Neutrophil (primary cell): ENCODE measurements at regions not wholly inside any gene's neighbourhood (a gene's known extent, or its start where the extent isn't known, plus 50 kb on each side); places are given as distances from the start of the nearest gene placed in this dataset.

Source experiments
- H3K27ac ChIP-seq: fragments of 200-600 bp; sonication (generic); 2 replicates; pipeline ENCODE4 v1.5.1; 2016; ENCODE audit warnings: mild to moderate bottlenecking, moderate library complexity
- H3K27me3 ChIP-seq: fragments of 200-600 bp; sonication (generic); 2 replicates; pipeline ENCODE4 v1.6.0; 2016; ENCODE audit warnings: mild to moderate bottlenecking
- H3K36me3 ChIP-seq: fragments of 200-600 bp; sonication (generic); 2 replicates; pipeline ENCODE4 v1.5.1; 2017
- H3K4me1 ChIP-seq, 2 experiments: fragments of 200-600 bp in 1 of 2; sonication (generic) in 1 of 2; 1 replicate in 1 of 2; 2 replicates in 1 of 2; pipeline versions ENCODE4 v1.5.1 to v1.6.1; 2013 to 2016; ENCODE audit warnings: low read depth in 1 of 2, low read length in 1 of 2, mild to moderate bottlenecking in 1 of 2, moderate library complexity in 1 of 2; ENCODE audit not compliant: control insufficient read depth in 1 of 2, insufficient read depth in 1 of 2
- H3K4me3 ChIP-seq, 2 experiments: fragments of 200-600 bp in 1 of 2; sonication (generic) in 1 of 2; 1 replicate in 1 of 2; 2 replicates in 1 of 2; pipeline ENCODE4 v1.5.1; 2013 to 2016; ENCODE audit warnings: low read depth in 1 of 2, low read length in 1 of 2, mild to moderate bottlenecking in 1 of 2, moderate library complexity in 1 of 2
- H3K9me3 ChIP-seq: fragments of 200-600 bp; sonication (generic); 2 replicates; pipeline ENCODE4 v1.5.1; 2016
- TF ChIP-seq, protein P1 (sequence below): fragments of 200-600 bp; sonication (generic); IDR thresholded peaks from 2 replicates; pipeline ENCODE4 v1.5.1; 2016; ENCODE audit warnings: antibody characterized with exemption

DNA sequence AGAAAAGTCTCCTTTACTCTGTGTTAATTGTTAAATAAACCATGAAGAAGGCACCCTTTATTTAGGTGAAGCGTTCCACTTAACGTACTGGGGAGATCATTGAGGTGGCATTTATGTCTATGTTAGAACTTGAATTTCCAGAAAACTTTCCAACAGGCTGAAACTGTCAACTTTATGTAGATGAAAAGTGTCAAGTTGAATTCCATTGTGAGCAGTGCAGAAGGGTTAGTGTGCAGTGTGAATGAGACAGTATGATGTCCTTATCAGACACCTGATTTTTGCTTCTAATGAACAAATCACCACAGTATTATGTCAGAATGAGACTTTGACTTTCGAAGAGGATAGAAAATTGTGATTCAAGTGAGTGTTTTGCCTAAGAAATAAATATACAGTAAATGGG lies 761.6 kb upstream of the SEMA6A start:
- Histone ChIP-seq H3K9me3 (no peaks in the 10 kb centered on the region), H3K27ac (no peak overlapping the region), H3K4me1 (no peaks in the 10 kb centered on the region), H3K36me3 (no peaks in the 10 kb centered on the region), H3K4me3 (no peak overlapping the region), H3K27me3 (no peaks in the 10 kb centered on the region)
- TF ChIP-seq, protein P1, sequence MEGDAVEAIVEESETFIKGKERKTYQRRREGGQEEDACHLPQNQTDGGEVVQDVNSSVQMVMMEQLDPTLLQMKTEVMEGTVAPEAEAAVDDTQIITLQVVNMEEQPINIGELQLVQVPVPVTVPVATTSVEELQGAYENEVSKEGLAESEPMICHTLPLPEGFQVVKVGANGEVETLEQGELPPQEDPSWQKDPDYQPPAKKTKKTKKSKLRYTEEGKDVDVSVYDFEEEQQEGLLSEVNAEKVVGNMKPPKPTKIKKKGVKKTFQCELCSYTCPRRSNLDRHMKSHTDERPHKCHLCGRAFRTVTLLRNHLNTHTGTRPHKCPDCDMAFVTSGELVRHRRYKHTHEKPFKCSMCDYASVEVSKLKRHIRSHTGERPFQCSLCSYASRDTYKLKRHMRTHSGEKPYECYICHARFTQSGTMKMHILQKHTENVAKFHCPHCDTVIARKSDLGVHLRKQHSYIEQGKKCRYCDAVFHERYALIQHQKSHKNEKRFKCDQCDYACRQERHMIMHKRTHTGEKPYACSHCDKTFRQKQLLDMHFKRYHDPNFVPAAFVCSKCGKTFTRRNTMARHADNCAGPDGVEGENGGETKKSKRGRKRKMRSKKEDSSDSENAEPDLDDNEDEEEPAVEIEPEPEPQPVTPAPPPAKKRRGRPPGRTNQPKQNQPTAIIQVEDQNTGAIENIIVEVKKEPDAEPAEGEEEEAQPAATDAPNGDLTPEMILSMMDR, result no peak

DNA sequence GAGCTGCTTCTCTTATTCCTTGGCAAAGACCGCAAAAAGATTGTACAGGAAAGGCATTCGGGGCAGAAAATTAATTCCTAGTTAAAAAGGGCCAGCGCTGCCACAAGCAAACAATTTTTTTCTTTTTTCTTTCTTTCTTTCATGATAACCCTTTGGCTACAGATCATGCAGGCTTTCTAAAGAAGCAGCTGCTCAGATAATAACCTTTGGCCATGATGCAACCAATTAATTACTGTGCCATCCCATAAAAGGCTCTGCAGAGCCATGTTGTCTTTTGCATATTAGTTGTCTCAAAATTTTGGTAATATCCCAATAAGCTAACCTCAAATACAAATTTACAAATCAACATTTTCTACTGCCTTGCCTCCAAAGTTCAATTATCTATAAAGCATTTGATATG lies 758.4 kb upstream of the SEMA6A start:
- Histone ChIP-seq H3K9me3 (no peaks in the 10 kb centered on the region), H3K4me1 (no peaks in the 10 kb centered on the region), H3K27me3 (no peaks in the 10 kb centered on the region), H3K36me3 (no peaks in the 10 kb centered on the region), H3K4me3 (no peak overlapping the region), H3K27ac (no peak overlapping the region)
- TF ChIP-seq, protein P1, result no peak

DNA sequence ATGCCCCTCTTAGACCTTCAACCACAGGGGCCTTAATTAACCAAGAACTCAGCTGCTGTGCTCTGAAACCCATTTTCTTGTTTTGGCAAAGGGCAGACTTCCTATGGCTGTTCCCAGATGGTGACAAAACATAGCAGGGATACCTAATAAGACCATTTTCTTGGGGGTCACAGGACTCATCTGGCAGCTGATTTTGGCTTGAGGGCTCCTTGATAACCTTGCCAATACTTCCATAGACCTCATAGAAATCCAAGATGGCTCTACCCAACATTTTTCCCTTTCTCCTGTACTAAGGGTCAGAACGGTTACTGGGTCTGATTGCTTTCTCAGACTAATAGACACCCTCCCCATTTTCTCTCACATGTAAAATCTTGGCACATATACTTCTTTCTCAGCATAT lies 757.7 kb upstream of the SEMA6A start:
- Histone ChIP-seq H3K27ac (no peak overlapping the region), H3K4me3 (no peak overlapping the region), H3K36me3 (no peaks in the 10 kb centered on the region), H3K9me3 (no peaks in the 10 kb centered on the region), H3K27me3 (no peaks in the 10 kb centered on the region), H3K4me1 (no peaks in the 10 kb centered on the region)
- TF ChIP-seq, protein P1, result no peak

DNA sequence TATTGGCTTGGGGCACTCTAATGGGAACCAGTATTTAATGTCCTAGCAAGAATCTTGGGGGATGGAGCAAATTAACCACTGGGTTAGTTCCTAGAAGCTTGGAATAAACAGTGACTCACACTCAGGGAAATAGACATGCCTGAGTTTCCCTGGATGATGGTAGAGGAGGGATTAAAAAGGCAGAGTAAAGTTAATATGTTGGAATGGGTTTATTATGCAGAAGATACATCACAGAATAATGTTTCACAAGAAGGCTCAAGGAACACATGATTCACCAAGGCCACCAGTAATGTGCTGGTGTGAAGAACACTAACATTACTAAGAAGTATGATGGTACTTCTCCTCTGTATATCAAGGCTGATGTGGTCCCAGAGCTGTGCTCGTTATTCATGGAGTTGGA lies 752.9 kb upstream of the SEMA6A start:
- Histone ChIP-seq H3K4me3 (no peak overlapping the region), H3K9me3 (no peaks in the 10 kb centered on the region), H3K27me3 (no peaks in the 10 kb centered on the region), H3K36me3 (no peaks in the 10 kb centered on the region), H3K27ac (no peak overlapping the region), H3K4me1 (no peaks in the 10 kb centered on the region)
- TF ChIP-seq, protein P1, result no peak

DNA sequence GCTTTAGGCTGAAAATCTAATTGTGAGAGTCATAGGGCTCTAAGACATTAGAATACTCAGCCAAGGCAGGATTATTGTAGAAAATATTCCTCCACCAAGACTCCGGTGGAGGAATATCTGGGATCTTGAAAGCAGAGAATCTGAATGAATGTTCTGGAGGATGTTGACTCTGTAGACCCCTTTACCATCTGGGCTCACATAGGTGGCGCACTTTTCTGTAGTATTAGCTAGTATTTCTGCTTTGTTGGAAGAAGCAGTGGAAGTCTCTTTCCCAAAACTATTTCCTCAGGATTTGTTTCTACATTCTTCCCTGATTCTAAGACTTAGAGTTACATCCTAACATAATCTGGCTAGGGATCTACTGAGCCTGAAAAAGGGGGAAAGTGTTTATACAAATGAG lies 752.4 kb upstream of the SEMA6A start:
- TF ChIP-seq, protein P1, result no peak
- H3K4me3 ChIP-seq, result no peak overlapping the region
- H3K9me3 ChIP-seq, result no peaks in the 10 kb centered on the region
- H3K27me3 ChIP-seq, result no peaks in the 10 kb centered on the region
- no peaks in the 10 kb centered on the region for H3K4me1 ChIP-seq
- no peak overlapping the region for H3K27ac ChIP-seq
- no peaks in the 10 kb centered on the region for H3K36me3 ChIP-seq

DNA sequence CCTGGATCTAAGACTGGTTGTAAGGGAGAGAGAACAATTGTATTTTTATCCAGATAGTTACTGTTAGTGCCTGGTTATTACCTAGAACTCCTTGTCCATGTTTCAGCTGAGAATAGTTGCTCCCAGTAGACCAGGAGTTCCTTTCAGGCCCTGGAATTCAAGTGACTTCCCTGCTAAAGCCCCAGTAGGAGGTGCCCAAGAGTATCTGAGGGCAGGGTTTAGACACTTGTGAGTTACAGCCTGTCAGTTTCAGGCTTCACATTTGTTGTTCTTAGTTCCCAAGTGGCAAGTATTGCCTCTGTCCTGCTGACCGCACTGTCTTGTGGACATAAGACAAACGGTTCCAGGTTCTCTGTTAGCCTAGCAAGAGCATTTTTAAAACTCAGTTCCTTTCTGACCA lies 743.9 kb upstream of the SEMA6A start:
- TF ChIP-seq, protein P1, result no peak
- no peaks in the 10 kb centered on the region for H3K9me3 ChIP-seq
- H3K4me1 ChIP-seq, result no peaks in the 10 kb centered on the region
- no peak overlapping the region for H3K4me3 ChIP-seq
- H3K27ac ChIP-seq, result no peak overlapping the region
- no peaks in the 10 kb centered on the region for H3K36me3 ChIP-seq
- no peaks in the 10 kb centered on the region for H3K27me3 ChIP-seq
